KBM-7 (cell line): ENCODE measurements at regions not wholly inside any gene's neighbourhood (a gene's known extent, or its start where the extent isn't known, plus 50 kb on each side); places are given as distances from the start of the nearest gene placed in this dataset.

ENCODE experiments used
- DNase-seq: peaks from one replicate; pipeline ENCODE4 v3.0.0-alpha.2; 2015
- in situ Hi-C: fragments of 300-500 bp; cut with MboI; formaldehyde crosslinking; loops from 2 replicates; pipeline ENCODE4 v1.14.3; 2020; ENCODE audit warnings: low sequenced_read_pairs, low pct_unique_long_range_greater_than_20kb, mixed read lengths

DNA sequence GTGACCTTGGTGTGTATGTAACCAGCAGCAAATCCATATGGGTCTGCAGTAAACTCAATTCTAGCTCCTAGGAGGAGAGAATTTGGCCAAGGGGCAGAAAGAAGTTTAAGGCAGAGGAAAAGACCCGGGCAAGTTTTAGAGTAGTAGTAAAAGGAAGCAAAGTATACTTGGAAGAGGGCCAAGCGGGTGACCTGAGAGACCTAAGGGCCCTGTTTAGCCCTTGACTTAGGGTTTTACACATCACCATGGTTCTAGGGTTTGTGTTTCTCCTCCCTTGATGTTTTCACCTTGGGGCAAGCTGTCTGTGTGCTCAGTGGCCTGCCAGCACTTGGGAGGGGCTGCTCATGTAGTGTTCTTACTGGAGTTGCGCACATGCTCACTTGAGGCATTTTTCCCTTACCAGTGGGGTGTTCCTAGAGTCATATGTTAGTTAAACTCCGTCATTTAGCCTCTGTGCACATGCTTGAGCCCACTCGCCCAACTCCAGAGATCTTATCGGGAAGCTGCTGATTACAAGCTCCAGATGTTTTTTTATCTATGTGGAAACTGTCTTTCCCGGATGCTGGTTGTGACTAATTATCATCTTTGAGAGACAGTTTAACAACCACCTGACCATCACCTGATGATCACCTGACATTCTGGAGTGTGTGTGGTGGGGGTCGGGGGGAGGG lies 137.6 kb upstream of the PRSS1 start:
- DNase-seq = peak; percentile 52
- in situ Hi-C loops = no loop called here

DNA sequence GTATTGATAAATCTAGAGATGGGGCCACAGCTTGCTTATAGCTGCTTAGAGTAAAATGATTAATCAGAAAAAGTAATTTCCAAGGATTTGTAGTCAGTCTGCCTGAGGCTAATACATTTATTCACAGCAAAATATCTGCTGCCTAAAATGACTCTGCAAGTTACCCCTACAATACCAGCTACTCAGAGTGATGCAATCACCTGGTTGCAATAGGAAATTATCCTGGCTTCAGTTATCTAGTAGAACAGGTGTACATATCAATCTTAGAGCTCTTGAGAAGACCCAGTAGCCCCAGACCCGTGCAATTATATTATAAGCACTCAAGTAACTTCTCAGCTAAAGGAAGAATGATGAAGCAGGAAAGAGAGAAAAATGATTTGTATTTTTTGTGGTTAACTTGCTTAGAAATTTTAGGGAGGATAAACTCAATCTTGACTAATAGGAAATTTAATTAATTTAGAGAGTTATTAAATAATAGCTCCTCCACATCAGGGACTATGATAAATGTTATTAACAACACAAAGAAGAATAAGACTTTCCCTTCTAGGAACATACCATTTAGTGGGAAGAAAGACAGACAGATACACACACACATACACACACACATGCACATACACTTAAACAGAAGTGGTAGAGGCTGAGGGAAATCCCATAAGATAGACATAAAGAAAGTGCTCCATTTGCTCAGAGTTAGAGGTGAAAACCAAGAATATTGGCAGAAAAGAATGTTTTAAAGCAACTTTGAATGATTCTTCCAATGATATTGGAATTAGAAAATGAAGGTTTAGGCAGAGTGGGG lies 140.4 kb upstream of the PRSS1 start:
- DNase-seq = no peak
- in situ Hi-C loops = no loop called here

DNA sequence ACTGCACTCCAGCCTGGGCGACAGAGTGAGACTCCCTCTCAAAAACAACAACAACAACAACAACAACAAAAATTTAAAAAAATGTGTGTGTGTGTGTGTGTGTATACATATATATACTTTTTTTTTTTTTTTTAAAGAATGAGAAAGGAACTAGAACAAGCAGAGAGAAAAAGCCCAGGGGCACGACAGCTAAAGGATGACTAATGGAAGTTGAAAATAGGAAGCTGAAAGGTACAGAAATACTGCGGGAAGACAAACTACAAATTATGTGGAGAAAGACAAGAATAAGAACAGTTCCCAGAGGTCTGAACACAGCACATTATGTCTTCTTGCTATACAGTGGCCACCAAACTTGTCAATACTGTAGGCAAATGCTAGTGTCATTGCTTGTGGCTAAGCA lies 141.9 kb upstream of the PRSS1 start:
- in situ Hi-C loops = no loop called here
- no peak for DNase-seq

DNA sequence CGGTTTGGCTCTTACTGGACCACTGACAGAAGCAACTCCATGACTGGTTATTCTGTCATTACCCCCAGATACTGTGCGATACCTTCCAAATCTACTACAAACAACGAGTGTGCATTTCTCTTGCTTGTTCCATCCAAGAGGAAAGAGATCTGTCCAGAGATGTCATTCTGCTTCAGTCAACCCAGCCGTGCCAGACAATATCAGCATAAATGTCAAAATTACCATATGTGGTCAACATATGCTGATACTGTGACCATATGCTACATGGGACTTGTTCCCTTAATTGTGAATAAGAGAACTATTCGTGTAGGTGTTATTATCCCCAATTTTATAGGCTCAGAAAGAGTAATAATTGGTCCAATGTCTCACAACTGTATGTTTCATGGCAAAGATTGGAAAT lies 143.2 kb upstream of the PRSS1 start:
- in situ Hi-C loops = no loop called here
- no peak for DNase-seq

DNA sequence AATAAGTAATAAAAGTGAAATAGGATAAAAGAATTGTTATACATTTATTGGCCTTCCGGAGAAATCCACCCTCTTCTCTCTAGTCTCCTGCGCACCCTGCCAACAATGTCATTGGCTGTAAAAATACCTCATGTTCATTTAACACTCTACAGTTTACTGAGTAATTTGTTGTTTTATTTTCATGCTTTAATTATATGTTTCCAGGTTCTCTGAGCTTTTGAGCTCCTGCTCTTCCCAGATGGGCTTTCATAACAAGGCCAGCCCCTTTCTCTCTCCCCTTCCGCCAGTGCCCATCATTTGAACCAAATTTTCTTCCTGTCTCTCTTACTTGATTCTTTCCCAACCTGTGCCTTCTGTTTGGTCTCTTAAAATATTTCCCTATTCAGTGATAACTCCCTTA lies 144.6 kb upstream of the PRSS1 start:
- in situ Hi-C loops = no loop called here
- DNase-seq = no peak

DNA sequence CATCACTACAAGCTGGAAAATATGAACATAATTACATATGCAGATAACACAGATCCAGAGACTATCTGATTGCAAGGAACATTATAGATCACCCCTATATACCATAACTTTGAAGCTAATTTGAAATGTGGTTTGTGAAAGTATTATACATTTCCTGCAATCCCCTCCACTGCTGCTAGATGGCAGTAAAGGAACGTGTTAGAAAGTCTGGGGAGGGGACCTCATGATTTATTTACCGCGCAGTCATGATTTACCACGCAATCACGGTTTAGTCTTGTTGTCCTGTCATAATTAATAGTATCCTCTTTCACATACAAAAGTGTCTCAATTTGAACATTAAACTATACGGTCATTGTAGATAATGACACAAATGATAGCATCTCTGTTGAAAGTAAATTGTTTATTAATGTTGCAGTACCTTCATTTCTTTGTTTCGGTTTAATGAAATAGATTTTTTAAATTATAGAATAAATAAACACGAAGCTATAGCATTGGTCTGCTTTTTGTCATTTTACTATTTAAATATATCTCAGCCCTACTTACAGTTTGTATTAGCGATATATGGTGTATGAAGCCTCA lies 145.3 kb upstream of the PRSS1 start:
- in situ Hi-C loops = no loop called here
- DNase-seq = peak; percentile 84

DNA sequence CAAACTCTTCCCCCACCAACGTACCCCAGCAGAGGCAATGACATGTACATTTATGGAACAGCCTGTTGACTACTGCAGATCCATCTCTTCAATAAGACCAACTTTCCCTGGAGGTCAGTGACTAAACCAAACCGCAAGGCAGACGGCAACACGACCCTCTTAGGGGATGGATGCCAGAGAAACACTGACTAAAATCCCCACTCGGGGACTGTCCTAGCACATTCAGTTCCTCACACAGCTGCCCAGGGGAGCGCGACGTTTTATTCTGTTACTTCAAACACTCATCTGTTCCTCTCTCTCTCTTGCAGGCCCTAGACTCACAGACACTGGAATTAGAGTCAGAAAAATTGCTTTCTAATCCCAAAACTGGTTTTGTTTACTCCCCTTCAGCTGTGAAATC lies 146.5 kb upstream of the PRSS1 start:
- in situ Hi-C loops = no loop called here
- DNase-seq = no peak

DNA sequence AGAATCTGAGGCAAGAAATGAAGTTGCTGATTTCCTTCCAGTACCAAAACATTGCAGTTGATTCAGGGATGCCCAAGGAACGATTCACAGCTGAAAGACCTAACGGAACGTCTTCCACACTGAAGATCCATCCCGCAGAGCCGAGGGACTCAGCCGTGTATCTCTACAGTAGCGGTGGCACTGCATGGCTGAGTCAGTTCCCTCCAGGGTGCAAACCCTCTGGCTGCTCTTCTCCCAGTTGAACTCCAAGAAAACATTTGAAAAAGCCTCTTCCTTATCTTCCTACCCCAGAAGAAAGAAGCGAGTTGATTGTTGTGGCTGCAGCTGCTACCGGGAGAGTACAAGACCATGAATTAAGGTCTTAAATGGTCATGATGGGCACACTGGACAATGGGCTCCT lies 147.1 kb upstream of the PRSS1 start:
- DNase-seq = no peak
- in situ Hi-C loops = no loop called here

DNA sequence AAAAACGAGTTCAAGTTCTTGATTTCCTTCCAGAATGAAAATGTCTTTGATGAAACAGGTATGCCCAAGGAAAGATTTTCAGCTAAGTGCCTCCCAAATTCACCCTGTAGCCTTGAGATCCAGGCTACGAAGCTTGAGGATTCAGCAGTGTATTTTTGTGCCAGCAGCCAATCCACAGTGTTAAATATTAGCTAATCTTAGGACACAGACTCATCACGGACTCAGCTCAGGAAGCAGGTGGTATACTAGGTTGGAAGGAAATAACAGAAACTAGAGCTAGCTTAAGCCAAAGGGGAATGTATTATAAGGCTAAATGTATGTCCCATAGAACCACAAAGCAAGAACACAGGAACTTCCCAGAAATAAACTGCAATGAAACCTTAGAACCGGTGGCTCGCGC lies 151.0 kb upstream of the PRSS1 start:
- in situ Hi-C loops = no loop called here

DNA sequence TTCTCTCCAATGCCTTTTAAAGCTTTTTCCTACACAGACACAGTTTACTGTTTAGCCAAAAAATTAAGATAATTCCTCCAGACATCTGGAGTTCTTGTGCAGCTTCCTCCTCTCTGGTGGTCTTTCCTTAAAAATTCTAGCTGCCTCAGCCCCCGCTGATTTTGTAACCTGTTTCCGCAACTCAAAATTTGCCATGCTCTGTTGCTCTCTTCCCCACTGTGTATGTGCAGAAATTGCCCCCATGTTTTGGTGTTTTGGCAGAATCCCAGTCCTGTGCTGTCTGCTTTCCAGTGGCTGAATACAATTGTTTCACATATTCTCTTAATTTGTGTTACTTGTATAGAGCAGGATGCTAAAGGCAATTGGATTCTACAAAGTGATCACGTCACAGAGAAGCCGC lies 151.7 kb upstream of the PRSS1 start:
- DNase-seq = no peak
- in situ Hi-C loops = no loop called here

More for the DNA sequence above, 151.0 kb upstream of the PRSS1 start:
- no peak for DNase-seq

DNA sequence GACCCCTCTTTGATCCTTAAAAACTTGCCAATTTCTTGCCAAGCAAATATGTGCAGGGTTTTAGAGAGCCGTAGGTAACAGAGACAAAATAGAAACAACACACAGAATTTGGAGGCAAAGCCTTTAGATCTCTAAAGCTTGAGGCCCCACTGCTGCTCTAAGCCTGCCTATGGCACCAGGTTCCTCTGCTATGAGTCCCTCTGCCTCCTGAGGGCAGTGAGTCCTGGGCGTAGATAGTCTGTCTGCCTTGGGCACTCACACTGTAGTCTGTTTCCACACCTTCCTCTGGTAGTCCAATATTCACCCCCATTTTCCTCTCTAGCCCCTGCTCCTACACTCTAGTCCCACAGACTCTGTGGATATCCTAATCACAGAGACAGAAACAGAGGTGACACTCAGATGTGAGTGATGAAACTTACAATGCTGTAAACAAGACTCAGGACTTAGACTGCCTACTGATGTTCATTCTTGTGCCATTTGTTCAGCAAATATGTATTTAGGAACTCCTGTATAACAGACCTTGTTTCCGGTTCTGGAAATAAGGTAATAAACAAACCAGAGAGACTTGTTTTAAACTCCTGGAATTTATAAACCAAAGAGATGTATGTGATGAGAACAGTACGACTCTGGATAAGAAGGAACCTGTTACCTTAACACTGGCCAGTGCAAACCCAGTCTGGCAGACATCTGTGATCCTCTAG lies 153.3 kb upstream of the PRSS1 start:
- no peak for DNase-seq
- in situ Hi-C loops = no loop called here

DNA sequence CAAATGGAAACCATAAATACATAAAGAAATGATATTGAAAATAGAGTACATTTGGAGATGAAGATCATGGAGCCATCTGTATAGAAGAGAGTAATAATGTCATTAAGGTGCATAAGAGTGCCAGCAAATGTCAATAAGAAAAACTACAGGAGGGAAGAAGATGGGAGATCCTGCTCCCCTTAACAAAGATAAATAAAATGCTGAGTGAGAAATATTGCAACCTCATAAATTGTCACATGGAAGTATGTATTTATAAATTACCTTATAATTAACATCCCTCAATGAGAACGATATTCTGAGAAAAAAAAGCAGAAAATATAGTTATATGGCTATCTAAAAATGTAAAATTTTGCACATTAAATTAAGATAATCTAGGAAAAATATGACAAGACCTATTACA lies 155.2 kb upstream of the PRSS1 start:
- DNase-seq = no peak
- in situ Hi-C loops = no loop called here

DNA sequence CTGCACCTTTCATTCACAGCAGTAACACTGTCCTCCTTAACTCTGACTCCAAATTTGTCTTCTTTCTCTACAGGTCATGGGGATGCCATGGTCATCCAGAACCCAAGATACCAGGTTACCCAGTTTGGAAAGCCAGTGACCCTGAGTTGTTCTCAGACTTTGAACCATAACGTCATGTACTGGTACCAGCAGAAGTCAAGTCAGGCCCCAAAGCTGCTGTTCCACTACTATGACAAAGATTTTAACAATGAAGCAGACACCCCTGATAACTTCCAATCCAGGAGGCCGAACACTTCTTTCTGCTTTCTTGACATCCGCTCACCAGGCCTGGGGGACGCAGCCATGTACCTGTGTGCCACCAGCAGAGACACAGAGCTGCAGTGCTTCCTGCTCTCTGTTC lies 156.2 kb upstream of the PRSS1 start:
- in situ Hi-C loops = no loop called here
- DNase-seq = no peak

DNA sequence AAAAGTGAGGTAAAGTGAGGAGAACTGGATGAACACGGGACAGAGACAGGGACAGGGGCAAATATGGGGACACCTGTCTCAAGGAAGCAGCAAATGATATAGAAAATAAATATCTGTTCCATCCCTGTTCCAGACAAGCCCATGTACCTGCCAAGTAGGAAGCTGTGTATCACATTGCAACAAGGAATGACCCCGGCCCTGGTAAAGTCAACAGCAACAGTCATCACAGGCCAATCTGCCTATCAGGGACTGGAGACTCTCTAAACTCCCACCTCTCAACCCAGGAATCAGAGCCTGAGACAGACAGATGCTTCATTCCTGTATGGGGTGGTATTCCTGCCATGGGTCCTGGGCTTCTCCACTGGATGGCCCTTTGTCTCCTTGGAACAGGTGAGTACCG lies 156.6 kb upstream of the PRSS1 start:
- DNase-seq = no peak
- in situ Hi-C loops = no loop called here

DNA sequence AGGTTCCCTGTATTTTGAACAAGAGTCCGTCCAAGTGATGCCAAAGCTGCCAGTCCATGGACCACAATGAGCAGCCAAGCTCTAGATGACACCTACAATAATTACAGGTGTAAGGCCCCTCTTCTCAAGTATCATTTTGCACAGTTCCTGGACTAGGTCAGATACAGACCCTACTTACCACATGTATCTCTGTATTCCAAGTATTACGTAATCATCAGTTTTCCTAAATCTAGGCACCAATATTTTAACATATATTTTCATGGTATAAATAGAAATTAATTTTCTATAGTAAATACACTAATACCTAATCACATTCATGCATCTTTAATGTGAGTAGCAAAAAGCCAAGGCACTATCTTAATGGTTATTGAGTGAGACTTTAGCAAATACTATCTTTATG lies 157.0 kb upstream of the PRSS1 start:
- in situ Hi-C loops = no loop called here
- no peak for DNase-seq

DNA sequence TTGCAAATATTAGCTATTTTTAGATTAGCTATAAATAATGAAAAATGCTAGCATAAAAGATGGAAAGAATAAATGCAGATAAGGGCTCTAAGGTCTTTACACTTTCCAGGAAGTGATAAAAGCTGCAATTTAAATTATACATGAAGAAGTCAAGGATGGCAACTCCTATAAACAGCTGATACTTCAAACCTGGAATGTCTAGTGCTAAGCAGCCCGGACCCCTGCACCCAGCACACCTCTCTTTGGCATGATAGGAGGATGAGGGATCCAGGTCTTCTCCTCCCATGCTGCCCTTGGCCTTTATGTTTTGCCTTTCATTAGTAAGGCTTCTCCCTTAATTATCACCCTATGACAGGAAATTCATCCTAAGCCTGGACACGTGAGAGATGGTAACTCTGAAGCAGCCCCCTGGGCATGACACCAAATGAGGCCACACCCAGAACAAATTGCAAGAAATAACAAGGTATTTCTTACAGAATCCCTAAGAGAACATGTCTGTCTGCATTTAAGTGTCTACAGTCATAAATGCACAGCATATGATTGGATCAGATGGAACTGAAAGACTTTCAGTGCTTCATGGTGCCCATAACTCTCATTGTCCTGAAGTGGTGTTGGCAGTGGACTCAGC lies 158.3 kb upstream of the PRSS1 start:
- no peak for DNase-seq
- in situ Hi-C loops = no loop called here

DNA sequence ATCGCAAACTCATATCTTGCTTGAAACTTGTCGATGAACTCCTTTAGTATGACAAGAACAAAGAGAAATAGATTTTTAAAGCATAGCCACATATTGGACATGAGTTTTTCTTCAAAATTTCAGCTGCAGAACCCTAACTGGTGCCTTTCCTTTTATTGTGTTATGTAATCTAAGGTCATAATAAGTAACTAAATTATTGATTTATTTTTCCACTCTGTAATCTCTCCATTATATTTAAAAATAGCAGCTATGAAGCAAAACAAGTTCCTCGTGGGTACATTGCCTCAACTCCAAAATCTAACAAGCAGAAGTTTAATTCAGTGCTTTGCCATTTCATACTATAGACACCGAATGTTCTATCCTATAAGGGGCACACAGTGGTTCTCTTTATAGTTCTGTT lies 159.2 kb upstream of the PRSS1 start:
- in situ Hi-C loops = no loop called here
- DNase-seq = no peak

DNA sequence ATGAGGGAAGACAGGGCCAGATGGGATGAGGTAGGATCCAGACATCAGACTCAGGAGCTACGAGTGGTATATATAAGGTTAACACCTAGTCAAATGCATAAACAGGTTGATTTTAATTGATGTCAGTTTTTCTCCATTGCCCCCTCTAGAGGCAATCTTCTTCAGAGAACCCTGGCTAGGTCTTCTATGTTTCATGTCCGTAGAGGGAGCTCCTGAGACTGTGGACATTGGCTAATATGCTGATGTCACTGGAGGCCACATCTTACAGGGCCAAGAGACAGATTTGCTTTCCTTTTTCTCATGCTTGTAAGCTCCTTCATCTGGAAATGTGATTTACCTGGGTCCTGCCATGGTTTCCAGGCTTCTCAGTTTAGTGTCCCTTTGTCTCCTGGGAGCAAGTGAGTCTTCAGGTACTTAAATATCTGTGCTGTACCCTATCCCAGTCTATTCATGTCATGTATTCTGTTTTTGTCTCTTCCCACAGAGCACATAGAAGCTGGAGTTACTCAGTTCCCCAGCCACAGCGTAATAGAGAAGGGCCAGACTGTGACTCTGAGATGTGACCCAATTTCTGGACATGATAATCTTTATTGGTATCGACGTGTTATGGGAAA lies 161.6 kb upstream of the PRSS1 start:
- in situ Hi-C loops = no loop called here
- DNase-seq = peak; percentile 52

DNA sequence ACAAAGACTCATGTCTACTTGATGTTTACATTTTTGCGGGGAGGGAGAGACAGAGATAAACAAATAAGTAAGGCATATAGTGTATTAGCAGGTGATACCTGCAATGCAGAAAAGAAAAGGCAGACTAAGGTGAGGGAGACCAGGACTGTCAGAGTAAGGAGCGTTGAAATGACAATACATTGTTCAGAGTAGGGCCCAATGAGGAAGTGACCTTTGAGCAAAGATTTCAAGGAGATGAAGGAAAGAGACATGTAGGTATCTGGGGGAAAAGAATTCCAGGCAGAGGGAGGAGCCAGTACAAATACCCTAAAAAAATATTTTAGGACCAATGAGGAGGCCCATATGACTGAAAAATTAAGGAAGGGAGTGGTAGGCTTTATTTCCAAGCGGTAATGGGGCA lies 162.7 kb upstream of the PRSS1 start:
- DNase-seq = no peak
- in situ Hi-C loops = no loop called here
